HG02798 (cell line): ENCODE measurements at regions not wholly inside any gene's neighbourhood (a gene's known extent, or its start where the extent isn't known, plus 50 kb on each side); places are given as distances from the start of the nearest gene placed in this dataset.

ENCODE experiments used
- ATAC-seq: cut with Tn5 transposase; IDR thresholded peaks from one replicate; pipeline ENCODE4 v1.9.1; 2021; ENCODE audit warnings: mild to moderate bottlenecking; ENCODE audit not compliant: unreplicated experiment, poor library complexity

GRCh38 chr6:44599672-44600071 is 212.2 kb downstream of the CDC5L start:
- no peak for ATAC-seq

- no peak for ATAC-seq
These were observed 215.7 kb downstream of the CDC5L start for GRCh38 chr6:44603044-44603686.

GRCh38 chr6:44606504-44606903 is 219.0 kb downstream of the CDC5L start:
- ATAC-seq, result no peak

- no peak for ATAC-seq
These were observed 219.5 kb downstream of the CDC5L start for GRCh38 chr6:44606976-44607375.

- ATAC-seq, result no peak
These were observed 220.7 kb downstream of the CDC5L start for GRCh38 chr6:44608175-44608574.

GRCh38 chr6:44609051-44609612 is 221.6 kb downstream of the CDC5L start:
- ATAC-seq, result no peak

GRCh38 chr6:44614396-44614795 is 226.9 kb downstream of the CDC5L start:
- ATAC-seq, result no peak

- no peak for ATAC-seq
These were observed 228.1 kb downstream of the CDC5L start for GRCh38 chr6:44615621-44616020.

- ATAC-seq, result no peak
These were observed 229.9 kb downstream of the CDC5L start for GRCh38 chr6:44617416-44617815.

GRCh38 chr6:44618371-44618770 is 230.9 kb downstream of the CDC5L start:
- no peak for ATAC-seq

GRCh38 chr6:44620922-44621321 is 233.4 kb downstream of the CDC5L start:
- no peak for ATAC-seq

- no peak for ATAC-seq
These were observed 234.3 kb downstream of the CDC5L start for GRCh38 chr6:44621846-44622245.

GRCh38 chr6:44622555-44622954 is 235.0 kb downstream of the CDC5L start:
- ATAC-seq, result no peak

GRCh38 chr6:44622956-44623355 is 235.4 kb downstream of the CDC5L start:
- no peak for ATAC-seq

- no peak for ATAC-seq
These were observed 236.7 kb downstream of the CDC5L start for GRCh38 chr6:44624226-44624625.

- no peak for ATAC-seq
These were observed 237.5 kb downstream of the CDC5L start for GRCh38 chr6:44624936-44625573.

GRCh38 chr6:44625996-44626395 is 238.5 kb downstream of the CDC5L start:
- ATAC-seq, result no peak

- no peak for ATAC-seq
These were observed 239.1 kb downstream of the CDC5L start for GRCh38 chr6:44626616-44627015.

- no peak for ATAC-seq
These were observed 239.8 kb downstream of the CDC5L start for GRCh38 chr6:44627091-44627882.

- no peak for ATAC-seq
These were observed 240.4 kb downstream of the CDC5L start for GRCh38 chr6:44627883-44628271.

GRCh38 chr6:44628347-44628746 is 240.8 kb downstream of the CDC5L start:
- no peak for ATAC-seq
